HG03354 (cell line): ENCODE measurements at regions not wholly inside any gene's neighbourhood (a gene's known extent, or its start where the extent isn't known, plus 50 kb on each side); places are given as distances from the start of the nearest gene placed in this dataset.
A peak's percentile ranks its signal among the peaks of the same experiment; 100 is the strongest.

Experiments
- ATAC-seq: cut with Tn5 transposase; IDR thresholded peaks from one replicate; pipeline ENCODE4 v1.9.1; 2021; ENCODE audit warnings: mild to moderate bottlenecking; ENCODE audit not compliant: unreplicated experiment, poor library complexity, severe bottlenecking

- ATAC-seq = no peak
Measured at GRCh38 chrX:51437521-51437920, 58.9 kb downstream of the NUDT11 start.

GRCh38 chrX:51435101-51435500 is 61.3 kb downstream of the NUDT11 start:
- no peak for ATAC-seq

GRCh38 chrX:51421972-51422597 is 74.3 kb downstream of the NUDT11 start:
- ATAC-seq = no peak

GRCh38 chrX:51420610-51421009 is 75.8 kb downstream of the NUDT11 start:
- ATAC-seq = no peak

- no peak for ATAC-seq
Measured at GRCh38 chrX:51408462-51408861, 75.8 kb downstream of the NUDT10 start.

GRCh38 chrX:51407520-51408409 is 75.1 kb downstream of the NUDT10 start:
- ATAC-seq = no peak

GRCh38 chrX:51406688-51407519 is 74.3 kb downstream of the NUDT10 start:
- no peak for ATAC-seq

GRCh38 chrX:51404445-51404844 is 71.8 kb downstream of the NUDT10 start:
- no peak for ATAC-seq

- ATAC-seq = peak; percentile 66
Measured at GRCh38 chrX:51395810-51396728, 63.4 kb downstream of the NUDT10 start.

GRCh38 chrX:51395480-51395809 is 62.8 kb downstream of the NUDT10 start:
- ATAC-seq = peak; percentile 27
